HG03565 (cell line): ENCODE measurements at regions not wholly inside any gene's neighbourhood (a gene's known extent, or its start where the extent isn't known, plus 50 kb on each side); places are given as distances from the start of the nearest gene placed in this dataset.
"Not testable (repeated sequence)": the region's sequence is repeated elsewhere in the genome, so short reads cannot be mapped to it uniquely, and the experiment has no call there.

Source experiments
- ATAC-seq: cut with Tn5 transposase; IDR thresholded peaks from one replicate; pipeline ENCODE4 v1.9.1; 2021; ENCODE audit warnings: mild to moderate bottlenecking, moderate library complexity; ENCODE audit not compliant: unreplicated experiment

- no peak for ATAC-seq
Observed at GRCh38 chr5:25405850-25406249, 761.1 kb upstream of the CDH10 start.

- no peak for ATAC-seq
Observed at GRCh38 chr5:25399878-25400480, 755.2 kb upstream of the CDH10 start.

GRCh38 chr5:25393957-25394356 is 749.2 kb upstream of the CDH10 start:
- no peak for ATAC-seq

- ATAC-seq = no peak
Observed at GRCh38 chr5:25393256-25393655, 748.5 kb upstream of the CDH10 start.

- ATAC-seq = no peak
Observed at GRCh38 chr5:25387953-25388352, 743.2 kb upstream of the CDH10 start.

GRCh38 chr5:25362799-25363198 is 718.0 kb upstream of the CDH10 start:
- no peak for ATAC-seq

- no peak for ATAC-seq
Observed at GRCh38 chr5:25358919-25359318, 714.1 kb upstream of the CDH10 start.

GRCh38 chr5:25357605-25358004 is 712.8 kb upstream of the CDH10 start:
- ATAC-seq = no peak

GRCh38 chr5:25349746-25350145 is 705.0 kb upstream of the CDH10 start:
- no peak for ATAC-seq

- ATAC-seq = no peak
Observed at GRCh38 chr5:25345240-25345771, 700.5 kb upstream of the CDH10 start.

- no peak for ATAC-seq
Observed at GRCh38 chr5:25339541-25339940, 694.8 kb upstream of the CDH10 start.

GRCh38 chr5:25334350-25334749 is 689.6 kb upstream of the CDH10 start:
- no peak for ATAC-seq

- no peak for ATAC-seq
Observed at GRCh38 chr5:25330721-25331120, 685.9 kb upstream of the CDH10 start.

- no peak for ATAC-seq
Observed at GRCh38 chr5:25327172-25327571, 682.4 kb upstream of the CDH10 start.

GRCh38 chr5:25301836-25302235 is 657.1 kb upstream of the CDH10 start:
- no peak for ATAC-seq

- ATAC-seq = no peak
Observed at GRCh38 chr5:25295067-25295466, 650.3 kb upstream of the CDH10 start.

GRCh38 chr5:25289766-25290165 is 645.0 kb upstream of the CDH10 start:
- not testable (repeated sequence) for ATAC-seq

GRCh38 chr5:25286319-25286718 is 641.5 kb upstream of the CDH10 start:
- ATAC-seq = no peak

- ATAC-seq = no peak
Observed at GRCh38 chr5:25285136-25285535, 640.4 kb upstream of the CDH10 start.

- ATAC-seq = not testable (repeated sequence)
Observed at GRCh38 chr5:25263507-25263906, 618.7 kb upstream of the CDH10 start.

- no peak for ATAC-seq
Observed at GRCh38 chr5:25262221-25262620, 617.4 kb upstream of the CDH10 start.

- no peak for ATAC-seq
Observed at GRCh38 chr5:25255128-25255527, 610.4 kb upstream of the CDH10 start.

GRCh38 chr5:25241981-25242380 is 597.2 kb upstream of the CDH10 start:
- no peak for ATAC-seq
